ENCODE measurements at regions not wholly inside any gene's neighbourhood (a gene's known extent, or its start where the extent isn't known, plus 50 kb on each side); places are given as distances from the start of the nearest gene placed in this dataset.

GRCh38 chr9:13524245-13524644, 244.8 kb upstream of the MPDZ start:
- no peak overlapping the region for H3K4me3 ChIP-seq (ENCODE audit: low read depth, low read length)
- no peak for TF ChIP-seq CTCF (IDR thresholded peaks at IDR 0.05; ENCODE audit: low read depth, low read length)

- no peak for TF ChIP-seq CTCF (IDR thresholded peaks at IDR 0.05; ENCODE audit: low read depth, low read length)
- H3K4me3 ChIP-seq (ENCODE audit: low read depth, low read length): no peak overlapping the region
Measured at GRCh38 chr9:13520069-13520468, 240.6 kb upstream of the MPDZ start.

GRCh38 chr9:13513716-13514444, 234.4 kb upstream of the MPDZ start:
- H3K4me3 ChIP-seq (ENCODE audit: low read depth, low read length): no peak overlapping the region
- no peak for TF ChIP-seq CTCF (IDR thresholded peaks at IDR 0.05; ENCODE audit: low read depth, low read length)

- no peak overlapping the region for H3K4me3 ChIP-seq (ENCODE audit: low read depth, low read length)
- no peak for TF ChIP-seq CTCF (IDR thresholded peaks at IDR 0.05; ENCODE audit: low read depth, low read length)
Measured at GRCh38 chr9:13513286-13513685, 233.8 kb upstream of the MPDZ start.

- TF ChIP-seq CTCF (IDR thresholded peaks at IDR 0.05; ENCODE audit: low read depth, low read length): no peak
- H3K4me3 ChIP-seq (ENCODE audit: low read depth, low read length): no peak overlapping the region
Measured at GRCh38 chr9:13508681-13509080, 229.2 kb upstream of the MPDZ start.

- H3K4me3 ChIP-seq (ENCODE audit: low read depth, low read length): no peak overlapping the region
Measured at GRCh38 chr9:13508086-13508485, 228.6 kb upstream of the MPDZ start.

More at GRCh38 chr9:13508086-13508485, 228.6 kb upstream of the MPDZ start:
- TF ChIP-seq CTCF (IDR thresholded peaks at IDR 0.05; ENCODE audit: low read depth, low read length): no peak

All from WI38 (cell line).